GM12878 (cell line): ENCODE measurements at regions not wholly inside any gene's neighbourhood (a gene's known extent, or its start where the extent isn't known, plus 50 kb on each side); places are given as distances from the start of the nearest gene placed in this dataset.

Experiments used
- ATAC-seq: fragments of 200-7000 bp; cut with Tn5 transposase; 3 replicates; pipeline ENCODE4 v1.9.1; 2020; ENCODE audit warnings: mild to moderate bottlenecking, moderate library complexity
- BruUV-seq: library from RNA; stranded (reverse); fragments of 400-500 nt; replicated peaks from 2 replicates; lab custom pipeline; 2021; lab: Mats Ljungman, UMichigan
- CTCF ChIA-PET: fragments of 300-600 bp; sonication (Branson Sonifier 250); formaldehyde crosslinking; extraction: SDS; loops from one replicate; lab custom pipeline; 2021; ENCODE audit warnings: inconsistent platforms; lab: Yijun Ruan, JAX
- POLR2A ChIA-PET: fragments of 350-600 bp; formaldehyde crosslinking; extraction: SDS; loops from one replicate; lab custom pipeline; 2021; ENCODE audit warnings: inconsistent platforms; lab: Charles Lee
- RAD21 ChIA-PET: fragments of 300-600 bp; sonication (Branson Sonifier 250); formaldehyde crosslinking; loops from one replicate; lab custom pipeline; 2023; ENCODE audit warnings: antibody characterized with exemption; ENCODE audit not compliant: unreplicated experiment; lab: Charles Lee
- SMC1A ChIA-PET: fragments of 300-600 bp; sonication (Branson Sonifier 250); formaldehyde crosslinking; loops from one replicate; lab custom pipeline; 2023; ENCODE audit not compliant: unreplicated experiment, uncharacterized antibody; lab: Charles Lee
- DNase-seq: peaks from one replicate; pipeline ENCODE4 v3.0.0-alpha.2; 2011; ENCODE audit warnings: low read depth, low spot score
- FAIRE-seq: peaks from 3 replicates; lab custom pipeline; 2011; peaks lifted over from hg19 to GRCh38; lab: Jason Lieb, UNC
- H2AFZ ChIP-seq: 2 replicates; pipeline ENCODE4 v1.6.0; 2011; ENCODE audit warnings: low read depth, low read length, control low read depth; ENCODE audit not compliant: control insufficient read depth
- H3K27ac ChIP-seq: 2 replicates; pipeline ENCODE4 v1.5.1; 2011; ENCODE audit warnings: control low read depth; ENCODE audit not compliant: control insufficient read depth, insufficient read depth
- H3K27me3 ChIP-seq, 2 experiments: replicated peaks in 1 of 2; 2 replicates each; pipeline versions ENCODE4 v1.6.0 to v1.6.1; 2011; ENCODE audit warnings: low read length in 1 of 2; ENCODE audit not compliant: control insufficient read depth in 2 of 2, insufficient read depth in 2 of 2
- H3K36me3 ChIP-seq, 2 experiments: 2 replicates each; pipeline ENCODE4 v1.5.1; 2011; ENCODE audit warnings: low read length in 1 of 2; ENCODE audit not compliant: control insufficient read depth in 2 of 2, insufficient read depth in 2 of 2
- H3K4me1 ChIP-seq: 2 replicates; pipeline ENCODE4 v1.6.1; 2011; ENCODE audit warnings: mild to moderate bottlenecking, low read length, moderate library complexity, mixed read lengths; ENCODE audit not compliant: control insufficient read depth, insufficient read depth
- H3K4me2 ChIP-seq: 2 replicates; pipeline ENCODE4 v1.6.0; 2011; ENCODE audit warnings: control low read depth; ENCODE audit not compliant: control insufficient read depth, insufficient read depth
- H3K4me3 ChIP-seq: fragments of 200-600 bp; sonication (generic); 2 replicates; pipeline ENCODE4 v1.5.1; 2016
- H3K79me2 ChIP-seq: 2 replicates; pipeline ENCODE4 v1.6.0; 2011; ENCODE audit warnings: low read length; ENCODE audit not compliant: control insufficient read depth, insufficient read depth
- H3K9ac ChIP-seq: 2 replicates; pipeline ENCODE4 v1.8.0; 2011; ENCODE audit warnings: low read length, control low read depth, mixed read lengths; ENCODE audit not compliant: control insufficient read depth, insufficient read depth
- H3K9me3 ChIP-seq: replicated peaks from 3 replicates; pipeline ENCODE4 v1.5.1; 2011; ENCODE audit warnings: mild to moderate bottlenecking, low read length; ENCODE audit not compliant: control insufficient read depth, insufficient read depth
- H4K20me1 ChIP-seq: 2 replicates; pipeline ENCODE4 v1.6.0; 2011; ENCODE audit not compliant: control insufficient read depth, insufficient read depth
- BHLHE40 ChIP-seq, 2 experiments: fragments of 450-650 bp in 1 of 2; IDR thresholded peaks; 2 replicates each; pipeline ENCODE4 v1.6.1; 2011 to 2017; ENCODE audit warnings: low read depth in 2 of 2, borderline replicate concordance in 1 of 2, improper control_type of control experiment in 1 of 2, low read length in 1 of 2, mild to moderate bottlenecking in 1 of 2
- FOXM1 ChIP-seq: IDR thresholded peaks from 2 replicates; pipeline ENCODE4 v1.6.1; 2012; ENCODE audit warnings: low read depth, mild to moderate bottlenecking, inconsistent platforms, low read length, moderate library complexity
- GATAD2B ChIP-seq: fragments of 450-650 bp; conservative IDR thresholded peaks from 2 replicates; pipeline ENCODE4 v1.6.1; 2017; ENCODE audit warnings: low read depth, mild to moderate bottlenecking, moderate library complexity
- JUND ChIP-seq: IDR thresholded peaks from 2 replicates; pipeline ENCODE4 v1.6.1; 2012; ENCODE audit warnings: low read depth, mild to moderate bottlenecking, low read length, improper control_type of control experiment, moderate library complexity
- NR2C2 ChIP-seq: IDR thresholded peaks from 2 replicates; pipeline ENCODE4 v1.6.1; 2011; ENCODE audit warnings: borderline replicate concordance, low read depth; ENCODE audit not compliant: control insufficient read depth, insufficient read length
- NRF1 ChIP-seq: conservative IDR thresholded peaks from 2 replicates; pipeline ENCODE4 v1.6.1; 2011; ENCODE audit warnings: mild to moderate bottlenecking, low read depth, low read length, improper control_type of control experiment
- RCOR1 ChIP-seq: conservative IDR thresholded peaks from 2 replicates; pipeline ENCODE4 v1.6.1; 2012; ENCODE audit warnings: low read depth, low read length, improper control_type of control experiment
- SREBF1 ChIP-seq: IDR thresholded peaks from 2 replicates; pipeline ENCODE4 v1.6.1; 2012; ENCODE audit warnings: mild to moderate bottlenecking, low read length
- TCF7 ChIP-seq: IDR thresholded peaks from 2 replicates; pipeline ENCODE4 v1.6.1; 2014; ENCODE audit warnings: antibody characterized with exemption, borderline replicate concordance
- WGBS: methylation state at CpG from one replicate; pipeline ENCODE4 v1.1.6; 2016; ENCODE audit warnings: low lambda C conversion rate; ENCODE audit not compliant: insufficient replicate concordance, insufficient coverage; ENCODE audit errors: missing lambda C conversion rate; 5-methylcytosine and 5-hydroxymethylcytosine counted together
- in situ Hi-C: fragments of 300-500 bp; cut with MboI; formaldehyde crosslinking; loops from 9 replicates; pipeline ENCODE4 v1.14.3; 2018; ENCODE audit warnings: mixed read lengths
- intact Hi-C: fragments of 100-400 bp; cut with micrococcal nuclease; formaldehyde crosslinking; loops from one replicate; pipeline ENCODE4 v1.14.2; 2022; ENCODE audit not compliant: unreplicated experiment
- TF ChIP-seq, protein P1 (sequence below): fragments of 450-650 bp; IDR thresholded peaks from 2 replicates; pipeline ENCODE4 v1.6.1; 2017; ENCODE audit warnings: mild to moderate bottlenecking, moderate library complexity
- TF ChIP-seq, protein P2 (sequence below): fragments of 450-650 bp; IDR thresholded peaks from 2 replicates; pipeline ENCODE4 v1.6.1; 2017; ENCODE audit warnings: mild to moderate bottlenecking, low read depth, inconsistent platforms; ENCODE audit not compliant: poor library complexity, severe bottlenecking
- TF ChIP-seq, protein P3 (sequence below): IDR thresholded peaks from 2 replicates; pipeline ENCODE4 v1.6.1; 2012; ENCODE audit warnings: low read length, inconsistent platforms
- TF ChIP-seq, protein P4 (sequence below): fragments of 450-650 bp; IDR thresholded peaks from 2 replicates; pipeline ENCODE4 v1.6.1; 2017; ENCODE audit warnings: borderline replicate concordance
- TF ChIP-seq, protein P5 (sequence below): IDR thresholded peaks from 2 replicates; pipeline ENCODE4 v1.6.1; 2011; ENCODE audit warnings: borderline replicate concordance, low read depth, mild to moderate bottlenecking, moderate library complexity, low read length; ENCODE audit not compliant: insufficient read depth, poor library complexity, severe bottlenecking

DNA sequence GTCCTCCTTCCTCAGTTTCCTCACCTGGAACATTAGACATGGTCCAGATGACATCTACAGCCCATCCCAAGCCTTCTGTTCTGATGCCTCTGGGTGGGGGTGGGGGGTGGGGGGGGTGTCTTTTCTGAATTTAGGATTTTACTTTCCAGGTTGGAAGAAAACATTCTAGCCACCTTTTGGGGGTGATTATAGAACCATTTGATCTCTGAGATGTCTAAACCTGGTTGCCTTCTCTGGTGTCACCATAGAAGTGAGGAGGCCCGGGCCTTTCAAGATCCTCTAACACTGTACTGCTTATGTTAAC lies 411.0 kb upstream of the ZMIZ1 start:
- 0% methylated on average over 1 of the region's 1 CpG for WGBS
- no peaks in the 10 kb centered on the region for H4K20me1 ChIP-seq
- TF ChIP-seq, protein P1, sequence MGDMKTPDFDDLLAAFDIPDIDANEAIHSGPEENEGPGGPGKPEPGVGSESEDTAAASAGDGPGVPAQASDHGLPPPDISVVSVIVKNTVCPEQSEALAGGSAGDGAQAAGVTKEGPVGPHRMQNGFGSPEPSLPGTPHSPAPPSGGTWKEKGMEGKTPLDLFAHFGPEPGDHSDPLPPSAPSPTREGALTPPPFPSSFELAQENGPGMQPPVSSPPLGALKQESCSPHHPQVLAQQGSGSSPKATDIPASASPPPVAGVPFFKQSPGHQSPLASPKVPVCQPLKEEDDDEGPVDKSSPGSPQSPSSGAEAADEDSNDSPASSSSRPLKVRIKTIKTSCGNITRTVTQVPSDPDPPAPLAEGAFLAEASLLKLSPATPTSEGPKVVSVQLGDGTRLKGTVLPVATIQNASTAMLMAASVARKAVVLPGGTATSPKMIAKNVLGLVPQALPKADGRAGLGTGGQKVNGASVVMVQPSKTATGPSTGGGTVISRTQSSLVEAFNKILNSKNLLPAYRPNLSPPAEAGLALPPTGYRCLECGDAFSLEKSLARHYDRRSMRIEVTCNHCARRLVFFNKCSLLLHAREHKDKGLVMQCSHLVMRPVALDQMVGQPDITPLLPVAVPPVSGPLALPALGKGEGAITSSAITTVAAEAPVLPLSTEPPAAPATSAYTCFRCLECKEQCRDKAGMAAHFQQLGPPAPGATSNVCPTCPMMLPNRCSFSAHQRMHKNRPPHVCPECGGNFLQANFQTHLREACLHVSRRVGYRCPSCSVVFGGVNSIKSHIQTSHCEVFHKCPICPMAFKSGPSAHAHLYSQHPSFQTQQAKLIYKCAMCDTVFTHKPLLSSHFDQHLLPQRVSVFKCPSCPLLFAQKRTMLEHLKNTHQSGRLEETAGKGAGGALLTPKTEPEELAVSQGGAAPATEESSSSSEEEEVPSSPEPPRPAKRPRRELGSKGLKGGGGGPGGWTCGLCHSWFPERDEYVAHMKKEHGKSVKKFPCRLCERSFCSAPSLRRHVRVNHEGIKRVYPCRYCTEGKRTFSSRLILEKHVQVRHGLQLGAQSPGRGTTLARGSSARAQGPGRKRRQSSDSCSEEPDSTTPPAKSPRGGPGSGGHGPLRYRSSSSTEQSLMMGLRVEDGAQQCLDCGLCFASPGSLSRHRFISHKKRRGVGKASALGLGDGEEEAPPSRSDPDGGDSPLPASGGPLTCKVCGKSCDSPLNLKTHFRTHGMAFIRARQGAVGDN = no peak
- no peak for TF ChIP-seq TCF7
- TF ChIP-seq NR2C2 = no peak
- TF ChIP-seq, protein P2, sequence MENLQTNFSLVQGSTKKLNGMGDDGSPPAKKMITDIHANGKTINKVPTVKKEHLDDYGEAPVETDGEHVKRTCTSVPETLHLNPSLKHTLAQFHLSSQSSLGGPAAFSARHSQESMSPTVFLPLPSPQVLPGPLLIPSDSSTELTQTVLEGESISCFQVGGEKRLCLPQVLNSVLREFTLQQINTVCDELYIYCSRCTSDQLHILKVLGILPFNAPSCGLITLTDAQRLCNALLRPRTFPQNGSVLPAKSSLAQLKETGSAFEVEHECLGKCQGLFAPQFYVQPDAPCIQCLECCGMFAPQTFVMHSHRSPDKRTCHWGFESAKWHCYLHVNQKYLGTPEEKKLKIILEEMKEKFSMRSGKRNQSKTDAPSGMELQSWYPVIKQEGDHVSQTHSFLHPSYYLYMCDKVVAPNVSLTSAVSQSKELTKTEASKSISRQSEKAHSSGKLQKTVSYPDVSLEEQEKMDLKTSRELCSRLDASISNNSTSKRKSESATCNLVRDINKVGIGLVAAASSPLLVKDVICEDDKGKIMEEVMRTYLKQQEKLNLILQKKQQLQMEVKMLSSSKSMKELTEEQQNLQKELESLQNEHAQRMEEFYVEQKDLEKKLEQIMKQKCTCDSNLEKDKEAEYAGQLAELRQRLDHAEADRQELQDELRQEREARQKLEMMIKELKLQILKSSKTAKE = no peak
- TF ChIP-seq GATAD2B = no peak
- TF ChIP-seq, protein P3, sequence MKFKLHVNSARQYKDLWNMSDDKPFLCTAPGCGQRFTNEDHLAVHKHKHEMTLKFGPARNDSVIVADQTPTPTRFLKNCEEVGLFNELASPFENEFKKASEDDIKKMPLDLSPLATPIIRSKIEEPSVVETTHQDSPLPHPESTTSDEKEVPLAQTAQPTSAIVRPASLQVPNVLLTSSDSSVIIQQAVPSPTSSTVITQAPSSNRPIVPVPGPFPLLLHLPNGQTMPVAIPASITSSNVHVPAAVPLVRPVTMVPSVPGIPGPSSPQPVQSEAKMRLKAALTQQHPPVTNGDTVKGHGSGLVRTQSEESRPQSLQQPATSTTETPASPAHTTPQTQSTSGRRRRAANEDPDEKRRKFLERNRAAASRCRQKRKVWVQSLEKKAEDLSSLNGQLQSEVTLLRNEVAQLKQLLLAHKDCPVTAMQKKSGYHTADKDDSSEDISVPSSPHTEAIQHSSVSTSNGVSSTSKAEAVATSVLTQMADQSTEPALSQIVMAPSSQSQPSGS = no peak
- TF ChIP-seq RCOR1 = no peak
- TF ChIP-seq JUND = no peak
- no peak for TF ChIP-seq NRF1
- TF ChIP-seq, protein P4, sequence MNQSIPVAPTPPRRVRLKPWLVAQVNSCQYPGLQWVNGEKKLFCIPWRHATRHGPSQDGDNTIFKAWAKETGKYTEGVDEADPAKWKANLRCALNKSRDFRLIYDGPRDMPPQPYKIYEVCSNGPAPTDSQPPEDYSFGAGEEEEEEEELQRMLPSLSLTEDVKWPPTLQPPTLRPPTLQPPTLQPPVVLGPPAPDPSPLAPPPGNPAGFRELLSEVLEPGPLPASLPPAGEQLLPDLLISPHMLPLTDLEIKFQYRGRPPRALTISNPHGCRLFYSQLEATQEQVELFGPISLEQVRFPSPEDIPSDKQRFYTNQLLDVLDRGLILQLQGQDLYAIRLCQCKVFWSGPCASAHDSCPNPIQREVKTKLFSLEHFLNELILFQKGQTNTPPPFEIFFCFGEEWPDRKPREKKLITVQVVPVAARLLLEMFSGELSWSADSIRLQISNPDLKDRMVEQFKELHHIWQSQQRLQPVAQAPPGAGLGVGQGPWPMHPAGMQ = no peak
- TF ChIP-seq, protein P5, sequence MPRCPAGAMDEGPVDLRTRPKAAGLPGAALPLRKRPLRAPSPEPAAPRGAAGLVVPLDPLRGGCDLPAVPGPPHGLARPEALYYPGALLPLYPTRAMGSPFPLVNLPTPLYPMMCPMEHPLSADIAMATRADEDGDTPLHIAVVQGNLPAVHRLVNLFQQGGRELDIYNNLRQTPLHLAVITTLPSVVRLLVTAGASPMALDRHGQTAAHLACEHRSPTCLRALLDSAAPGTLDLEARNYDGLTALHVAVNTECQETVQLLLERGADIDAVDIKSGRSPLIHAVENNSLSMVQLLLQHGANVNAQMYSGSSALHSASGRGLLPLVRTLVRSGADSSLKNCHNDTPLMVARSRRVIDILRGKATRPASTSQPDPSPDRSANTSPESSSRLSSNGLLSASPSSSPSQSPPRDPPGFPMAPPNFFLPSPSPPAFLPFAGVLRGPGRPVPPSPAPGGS = no peak
- no peak for TF ChIP-seq BHLHE40 (IDR thresholded peaks at IDR 0.05; ENCODE audit: borderline replicate concordance in 1 of 2, low read depth in 2 of 2, low read length in 1 of 2)
- no peak for TF ChIP-seq FOXM1
- TF ChIP-seq SREBF1 = no peak
- TF ChIP-seq, all 136 proteins: peak for 0
- Histone ChIP-seq H3K27me3 (no peaks in the 10 kb centered on the region), H3K4me3 (no peak overlapping the region), H3K79me2 (no peaks in the 10 kb centered on the region), H3K9me3 (no peaks in the 10 kb centered on the region), H3K4me2 (no peak overlapping the region), H3K9ac (no peak overlapping the region), H2AFZ (no peak overlapping the region), H3K36me3 (no peaks in the 10 kb centered on the region), H3K27ac (no peak overlapping the region), H3K4me1 (peaks cover 8% of the 10 kb centered on the region)
- no peak for ATAC-seq
- no peak for FAIRE-seq
- in situ Hi-C loops (no loop called here), intact Hi-C loops (loop anchor here (5.0 kb wide), 1 partner anchor 611 kb away; no protein-coding TSS in a partner anchor)
- ChIA-PET RAD21 (interaction anchor here (0.6 to 1.2 kb wide), 9 partner anchors 12 to 612 kb away, joined by 3 to 5 read pairs (median 3); no protein-coding TSS in a partner anchor), SMC1A (interaction anchor here (1.2 to 1.7 kb wide), 2 partner anchors 398 to 611 kb away, joined by 5 to 6 read pairs; no protein-coding TSS in a partner anchor), CTCF (interaction anchor here (0.6 to 4.8 kb wide), 20 partner anchors 9 to 611 kb away, joined by 3 to 36 read pairs (median 5); no protein-coding TSS in a partner anchor), POLR2A (no interaction called here)
- no TSS peak for BruUV-seq
- DNase-seq = no peak
